ENCODE measurements at regions not wholly inside any gene's neighbourhood (a gene's known extent, or its start where the extent isn't known, plus 50 kb on each side); places are given as distances from the start of the nearest gene placed in this dataset.

- Histone ChIP-seq H3K36me3 (replicated peaks in 1 of 2; ENCODE audit: control insufficient read depth in 2 of 2, insufficient read depth in 2 of 2, low read length in 2 of 2) (no peaks in the 10 kb centered on the region), H3K4ac (ENCODE audit: low read length) (no peak overlapping the region), H3K9me3 (replicated peaks in 1 of 2; ENCODE audit: control insufficient read depth in 2 of 2, insufficient read depth in 1 of 2, low read depth in 1 of 2, low read length in 2 of 2) (no peaks in the 10 kb centered on the region), H3K23ac (ENCODE audit: low read depth, low read length, poor library complexity) (no peak overlapping the region), H2BK5ac (ENCODE audit: low read length) (no peak overlapping the region), H2AK5ac (ENCODE audit: low read depth, low read length) (no peak overlapping the region), H4K91ac (ENCODE audit: low read depth, low read length, poor library complexity) (no peak overlapping the region), H3K4me3 (ENCODE audit: low read length in 2 of 2) (no peak overlapping the region), H3K27ac (replicated peaks; ENCODE audit: low read length) (no peak overlapping the region), H3K9ac (ENCODE audit: low read depth, low read length, poor library complexity) (no peak overlapping the region), H3K79me1 (ENCODE audit: low read depth, low read length) (no peaks in the 10 kb centered on the region), H3K27me3 (ENCODE audit: control insufficient read depth in 3 of 3, insufficient read depth in 3 of 3, low read depth in 1 of 3, low read length in 3 of 3) (peaks cover 0 to 15% (median 0%) of the 10 kb centered on the region in 3 experiments), H3K18ac (ENCODE audit: low read length) (no peak overlapping the region), H2AFZ (ENCODE audit: low read length) (peak overlapping the region; percentile 41), H2BK120ac (ENCODE audit: low read depth, low read length) (no peak overlapping the region), H2BK12ac (ENCODE audit: low read length) (no peak overlapping the region), H4K8ac (ENCODE audit: low read depth, low read length) (no peak overlapping the region), H3K4me1 (ENCODE audit: control insufficient read depth in 2 of 2, insufficient read depth in 1 of 2, low read depth in 1 of 2, low read length in 2 of 2) (no peaks in the 10 kb centered on the region), H2BK15ac (ENCODE audit: low read length) (no peak overlapping the region), H3K14ac (ENCODE audit: low read length) (no peak overlapping the region), H3K4me2 (ENCODE audit: insufficient read depth, low read length, poor library complexity, severe bottlenecking) (no peak overlapping the region)
- no CpG with 5 or more reads among the region's 7 CpGs for WGBS, 2 donors (ENCODE audit: extremely low coverage in 2 of 2, insufficient read length in 2 of 2, insufficient replicate concordance in 1 of 2)
- no peak for DNase-seq (ENCODE audit: low spot score)
Observed at GRCh38 chr11:33941637-33942160, 49.8 kb upstream of the LMO2 start.
